Stimulated activated CD4-positive, alpha-beta T cell treated with anti-CD3 and anti-CD28 coated beads, Interleukin-1b, Interleukin-23, amount 100 ng/mL, for 48 hours (primary cell): ENCODE measurements at regions not wholly inside any gene's neighbourhood (a gene's known extent, or its start where the extent isn't known, plus 50 kb on each side); places are given as distances from the start of the nearest gene placed in this dataset.

Experiments used
- DNase-seq: peaks from one replicate; pipeline ENCODE4 v3.0.0-alpha.2; 2020

GRCh38 chr3:81043009-81043408 lies 718.4 kb downstream of the GBE1 start:
- no peak for DNase-seq

DNA sequence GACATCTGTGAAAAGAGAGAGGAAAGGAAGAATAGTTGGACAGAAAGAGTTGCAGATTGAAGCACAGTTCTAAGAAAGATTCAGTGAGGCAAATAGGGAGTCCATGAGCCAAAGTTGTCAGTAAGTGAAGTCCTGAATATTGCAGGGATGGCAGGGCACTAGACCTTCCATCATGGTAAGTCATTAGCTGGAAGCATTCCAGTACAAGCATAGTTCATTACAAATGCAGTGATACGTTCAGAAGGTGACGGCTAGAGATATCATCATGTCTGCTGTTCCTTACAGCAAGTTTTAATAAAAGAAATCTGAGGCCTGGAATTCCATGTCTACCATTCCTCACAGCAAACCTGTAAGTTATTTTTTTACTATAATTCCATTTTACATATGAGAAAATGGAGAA lies 720.1 kb downstream of the GBE1 start:
- no peak for DNase-seq

DNA sequence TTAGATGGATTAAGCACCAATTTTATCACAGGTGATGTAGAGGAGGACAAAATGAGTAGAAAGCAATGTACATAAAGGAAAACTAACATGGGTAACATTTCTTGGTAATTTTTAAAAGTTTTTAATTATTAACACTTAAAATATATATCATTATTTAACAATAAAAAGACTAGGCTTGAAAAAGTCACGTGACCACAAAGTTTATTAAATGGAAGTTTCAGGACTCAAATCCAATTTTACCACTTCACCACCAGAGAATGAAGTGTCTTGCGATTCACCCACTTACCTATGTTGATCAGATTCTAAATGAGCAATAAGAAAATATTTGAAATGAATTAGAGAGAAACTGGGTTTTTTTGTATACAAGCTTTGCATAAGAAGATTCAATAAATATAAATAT lies 721.3 kb downstream of the GBE1 start:
- DNase-seq, result no peak

- DNase-seq, result no peak
Measured at GRCh38 chr3:81033684-81034083, 727.8 kb downstream of the GBE1 start.

DNA sequence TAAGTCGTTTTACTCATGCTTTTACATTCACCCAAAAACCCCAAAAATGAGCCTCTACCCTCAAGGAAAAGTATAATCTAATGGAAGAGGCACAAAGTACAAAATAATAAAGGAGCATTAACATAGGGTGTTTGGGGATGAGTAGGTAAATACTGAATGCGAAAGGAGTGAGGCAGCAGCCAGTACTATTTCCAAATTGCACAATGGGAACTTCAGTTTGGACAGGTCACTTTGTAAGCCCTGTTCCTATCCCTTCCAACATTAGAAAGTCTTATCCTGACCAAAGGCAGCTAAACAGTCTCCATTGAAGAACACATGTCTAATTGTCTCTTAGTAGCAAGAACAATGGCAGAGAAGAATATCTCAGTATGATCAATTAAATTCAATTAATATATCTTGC lies 728.3 kb downstream of the GBE1 start:
- DNase-seq, result no peak

DNA sequence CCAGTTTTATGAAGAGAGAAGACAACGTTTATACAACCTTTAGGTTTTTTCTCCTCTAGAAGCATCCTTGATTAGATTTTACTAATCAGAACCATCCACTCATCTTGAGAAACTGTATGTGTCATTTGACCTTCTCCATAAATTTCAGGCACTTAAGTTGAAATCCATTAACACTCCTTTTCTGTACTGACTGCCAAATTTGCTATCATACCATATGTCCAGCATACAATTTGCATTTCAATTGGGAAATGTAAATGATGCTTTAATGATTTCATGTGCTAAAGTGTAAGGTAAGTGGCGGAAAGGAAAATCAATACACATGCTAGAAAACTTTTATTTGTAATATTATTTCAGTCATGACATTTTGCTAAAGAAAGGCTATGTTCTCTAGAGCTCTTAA lies 731.6 kb downstream of the GBE1 start:
- no peak for DNase-seq

DNA sequence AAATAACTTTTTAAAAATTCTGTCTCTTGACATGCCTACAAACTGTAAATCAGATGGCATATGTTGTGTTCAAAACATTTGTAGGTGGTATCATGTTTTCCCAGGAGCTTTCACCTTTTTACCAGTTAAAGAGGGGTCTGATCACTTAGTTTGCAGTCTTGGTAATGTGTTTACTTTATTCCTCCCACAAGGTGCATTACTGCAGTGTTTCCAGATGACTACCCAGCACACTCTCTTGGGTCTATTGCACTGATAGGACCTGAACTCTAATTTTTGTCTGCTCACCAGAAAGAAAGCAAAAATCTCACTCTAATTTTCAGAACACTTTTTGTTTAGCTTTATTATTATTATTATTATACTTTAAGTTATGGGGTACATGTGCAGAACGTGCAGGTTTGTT lies 734.1 kb downstream of the GBE1 start:
- no peak for DNase-seq

- DNase-seq, result no peak
Measured at GRCh38 chr3:81024560-81024959, 736.9 kb downstream of the GBE1 start.

GRCh38 chr3:81022339-81022738 lies 739.1 kb downstream of the GBE1 start:
- no peak for DNase-seq

DNA sequence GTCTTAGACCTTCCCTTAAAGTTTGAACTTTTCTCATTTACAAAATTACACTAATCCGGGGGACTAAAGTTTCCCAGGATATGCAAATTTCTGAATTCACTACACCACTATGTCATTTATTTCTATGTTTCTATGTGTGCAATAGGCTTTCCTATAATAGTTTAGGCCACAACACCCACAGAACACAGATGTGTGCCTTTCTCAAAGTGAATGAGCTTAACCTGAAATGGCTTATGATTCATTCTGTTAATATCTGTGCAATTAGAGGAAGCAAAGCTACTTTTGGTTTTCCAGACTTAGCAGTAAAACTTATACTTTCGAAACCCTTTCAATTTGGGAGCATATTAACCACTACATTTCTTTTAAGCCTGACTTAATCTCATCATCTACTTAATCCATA lies 748.1 kb downstream of the GBE1 start:
- DNase-seq, result no peak

GRCh38 chr3:81005992-81006391 lies 755.5 kb downstream of the GBE1 start:
- no peak for DNase-seq

GRCh38 chr3:81003817-81004216 lies 757.6 kb downstream of the GBE1 start:
- DNase-seq, result no peak

DNA sequence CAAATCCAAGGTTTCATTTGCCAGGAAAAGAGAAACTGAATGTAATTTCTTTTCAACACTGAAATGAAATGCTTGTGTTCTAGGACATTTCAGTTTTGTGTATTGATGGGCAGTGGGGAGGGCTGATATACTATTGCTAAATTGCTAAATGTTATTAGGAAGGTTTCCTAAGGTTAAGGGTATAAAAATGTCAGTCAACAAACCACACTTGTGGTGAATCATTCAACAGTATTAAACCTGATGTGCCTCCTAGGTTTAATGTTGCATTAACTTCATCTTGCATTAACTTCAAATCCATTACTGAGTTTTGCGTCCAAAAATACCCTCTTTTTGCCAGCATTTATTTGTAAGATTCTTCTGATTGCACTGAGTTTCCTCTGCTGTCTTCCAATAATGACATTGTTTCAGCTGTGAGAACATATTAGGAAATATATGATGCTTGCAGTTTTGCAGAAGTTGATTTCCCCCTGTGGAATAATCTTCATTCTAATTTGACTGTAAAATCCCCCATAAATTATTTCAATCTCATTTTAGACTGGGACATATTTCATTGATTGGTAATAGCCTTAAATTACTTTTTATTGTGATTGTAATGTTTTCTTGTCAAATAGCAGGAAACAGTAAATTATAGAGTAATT lies 758.3 kb downstream of the GBE1 start:
- no peak for DNase-seq

GRCh38 chr3:80999481-80999880 lies 762.0 kb downstream of the GBE1 start:
- DNase-seq, result no peak

DNA sequence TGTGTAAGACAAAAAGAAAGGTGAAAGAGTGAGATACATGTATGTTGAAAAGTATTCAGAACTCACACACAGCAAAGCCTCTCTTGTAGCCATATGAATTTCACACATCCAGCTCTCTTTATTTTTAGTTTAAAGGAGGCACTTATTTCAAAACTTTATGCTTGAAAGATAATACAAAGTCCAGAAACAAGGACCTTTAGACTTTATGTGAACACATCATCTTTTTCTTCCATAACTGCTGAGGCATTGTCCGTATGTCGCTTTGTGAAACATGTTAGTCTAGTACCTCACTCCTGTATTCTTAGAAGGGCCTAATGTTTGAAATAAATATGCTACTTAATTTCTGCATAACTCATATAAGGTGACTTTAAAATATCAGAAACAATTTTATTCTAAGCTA lies 763.4 kb downstream of the GBE1 start:
- no peak for DNase-seq

- no peak for DNase-seq
Measured at GRCh38 chr3:80997622-80998021, 763.8 kb downstream of the GBE1 start.

GRCh38 chr3:80994767-80995166 lies 766.7 kb downstream of the GBE1 start:
- DNase-seq, result no peak

DNA sequence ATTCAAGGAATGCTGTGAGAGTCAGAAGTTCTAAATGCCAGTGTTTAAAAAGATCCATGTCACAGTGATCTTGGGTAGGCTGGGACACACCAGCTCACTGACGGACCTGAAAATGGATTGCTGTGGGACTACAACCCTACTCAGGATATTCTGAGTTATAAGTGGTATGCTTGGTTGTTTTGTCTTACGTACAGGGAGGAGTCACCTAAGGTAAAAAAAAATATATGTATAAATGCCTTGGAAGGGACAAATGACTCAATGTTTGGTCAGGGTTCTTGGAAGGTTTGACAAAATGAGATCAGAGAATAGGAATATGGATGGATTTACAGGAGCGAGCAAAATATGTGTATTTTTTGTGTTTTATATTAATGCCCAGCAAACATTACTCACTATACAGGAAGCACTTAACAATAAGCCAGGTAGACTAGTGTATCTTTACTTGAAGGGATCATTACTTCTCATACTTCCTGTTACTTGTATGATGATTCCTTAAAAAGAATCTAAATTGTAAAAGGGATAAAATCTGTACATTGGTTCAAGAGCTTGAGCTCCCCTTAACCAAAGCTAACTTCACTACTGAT lies 767.3 kb downstream of the GBE1 start:
- DNase-seq, result no peak

DNA sequence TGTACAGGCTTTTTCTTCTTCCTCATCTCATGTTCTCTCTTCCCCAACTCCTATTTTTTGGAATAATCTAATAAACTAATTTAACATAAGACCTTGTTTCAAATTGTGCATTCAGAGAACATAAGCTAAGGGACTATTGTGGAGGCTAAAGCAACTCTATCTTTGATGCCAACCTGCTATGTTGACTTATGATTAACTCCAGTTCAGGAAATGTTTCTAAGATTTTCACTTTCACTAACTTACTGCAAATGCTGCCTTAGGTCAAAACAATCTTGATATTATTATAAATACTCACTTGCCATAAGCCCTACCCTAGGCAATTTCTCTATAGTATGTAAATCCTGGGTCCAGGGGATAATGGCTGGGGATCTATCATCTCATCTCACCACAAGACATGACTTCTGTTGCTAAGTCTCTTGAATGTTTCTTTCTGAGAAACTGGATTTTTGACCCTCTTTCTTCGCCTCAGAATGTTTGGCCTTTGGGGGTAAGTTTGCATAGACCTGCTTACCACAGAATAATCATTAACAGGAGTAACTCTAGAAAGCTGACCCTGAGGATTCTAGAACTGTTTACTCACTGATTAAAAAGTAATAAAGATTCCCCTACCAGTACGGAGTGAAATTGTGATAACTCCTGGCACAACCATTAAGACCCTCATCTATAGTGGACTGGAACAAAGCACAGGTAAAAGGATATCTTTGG lies 768.1 kb downstream of the GBE1 start:
- no peak for DNase-seq

DNA sequence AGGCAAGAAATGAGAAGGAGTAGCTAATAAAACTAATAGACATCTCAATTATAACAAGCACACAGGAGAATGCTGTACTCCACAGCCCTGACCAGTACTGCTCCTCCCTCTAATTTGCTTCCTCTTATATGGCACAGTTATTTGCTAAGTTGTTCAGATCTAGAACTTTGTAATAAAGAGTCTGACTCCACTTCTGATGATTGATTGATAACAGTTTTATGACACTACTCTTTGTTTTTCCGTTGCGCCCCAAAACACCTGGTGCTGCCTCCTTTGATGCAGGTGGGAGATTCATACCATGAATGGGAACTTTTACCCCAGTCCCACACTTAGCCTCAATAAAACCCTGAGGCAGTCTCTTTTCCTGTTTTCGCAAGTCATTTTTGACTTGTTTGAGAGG lies 777.7 kb downstream of the GBE1 start:
- DNase-seq, result no peak

GRCh38 chr3:80978216-80978969 lies 783.1 kb downstream of the GBE1 start:
- no peak for DNase-seq

DNA sequence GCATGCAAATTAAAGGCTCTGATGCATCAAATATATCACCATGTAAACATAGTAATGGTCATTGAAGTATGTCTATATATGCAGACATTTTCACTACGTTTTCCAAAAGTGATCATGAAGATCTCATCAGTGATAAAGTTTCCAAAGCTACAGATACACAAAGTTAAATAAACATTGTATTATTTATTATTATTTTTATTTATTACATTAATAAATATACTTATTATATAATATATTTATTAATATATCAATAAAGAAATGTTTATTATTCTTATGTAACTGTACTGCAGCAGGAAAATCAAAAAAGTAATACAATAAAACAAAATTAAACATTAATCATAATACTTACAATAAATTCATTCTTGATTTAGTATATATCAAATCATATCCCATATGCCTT lies 791.2 kb downstream of the GBE1 start:
- no peak for DNase-seq

- no peak for DNase-seq
Measured at GRCh38 chr3:80929576-80929975, 831.9 kb downstream of the GBE1 start.

- DNase-seq, result no peak
Measured at GRCh38 chr3:80914854-80915253, 846.6 kb downstream of the GBE1 start.
